A673 (cell line): ENCODE measurements at regions not wholly inside any gene's neighbourhood (a gene's known extent, or its start where the extent isn't known, plus 50 kb on each side); places are given as distances from the start of the nearest gene placed in this dataset.

ENCODE experiments used
- BruUV-seq: library from RNA; stranded (reverse); fragments of 400-500 nt; replicated peaks from 2 replicates; lab custom pipeline; 2021; lab: Mats Ljungman, UMichigan
- CTCF ChIA-PET: fragments of 300-600 bp; sonication (Branson Sonifier 250); formaldehyde crosslinking; loops from one replicate; lab custom pipeline; 2022; ENCODE audit warnings: antibody characterized with exemption; lab: Charles Lee
- POLR2A ChIA-PET: fragments of 300-600 bp; sonication (Branson Sonifier 250); formaldehyde crosslinking; loops from one replicate; lab custom pipeline; 2022; ENCODE audit warnings: antibody characterized with exemption; ENCODE audit not compliant: low non-redundant PET; lab: Charles Lee
- DNase-seq: peaks from one replicate; pipeline ENCODE4 v3.0.0-alpha.2; 2015; ENCODE audit warnings: low spot score
- H3K27ac ChIP-seq: fragments of 200-600 bp; sonication (generic); 2 replicates; pipeline ENCODE4 v1.5.1; 2016; ENCODE audit warnings: mixed run types, low read depth, mild to moderate bottlenecking, mixed read lengths, antibody characterized with exemption, low read length; ENCODE audit not compliant: poor library complexity, severe bottlenecking
- H3K27me3 ChIP-seq: fragments of 200-600 bp; sonication (generic); replicated peaks from 2 replicates; pipeline ENCODE4 v1.6.1; 2017; ENCODE audit warnings: mixed run types, low read depth, mild to moderate bottlenecking, mixed read lengths, antibody characterized with exemption, low read length; ENCODE audit not compliant: insufficient read depth, poor library complexity
- H3K36me3 ChIP-seq: fragments of 200-600 bp; sonication (generic); 2 replicates; pipeline ENCODE4 v1.6.1; 2016; ENCODE audit warnings: mixed run types, mild to moderate bottlenecking, mixed read lengths, antibody characterized with exemption, low read length; ENCODE audit not compliant: insufficient read depth, poor library complexity, severe bottlenecking
- H3K4me1 ChIP-seq: fragments of 200-600 bp; sonication (generic); 2 replicates; pipeline ENCODE4 v1.6.1; 2017; ENCODE audit warnings: mixed run types, mild to moderate bottlenecking, mixed read lengths, antibody characterized with exemption, low read length; ENCODE audit not compliant: insufficient read depth, poor library complexity, severe bottlenecking
- H3K4me3 ChIP-seq: fragments of 200-600 bp; sonication (generic); 2 replicates; pipeline ENCODE4 v1.5.1; 2016; ENCODE audit warnings: low read depth, mixed run types, mild to moderate bottlenecking, mixed read lengths, low read length; ENCODE audit not compliant: poor library complexity, severe bottlenecking
- H3K9me3 ChIP-seq: fragments of 200-600 bp; sonication (generic); 2 replicates; pipeline ENCODE4 v1.6.1; 2016; ENCODE audit warnings: mixed run types, low read depth, mild to moderate bottlenecking, mixed read lengths, antibody characterized with exemption, low read length; ENCODE audit not compliant: poor library complexity, severe bottlenecking
- EZH2 ChIP-seq: fragments of 200-600 bp; sonication (generic); IDR thresholded peaks from 2 replicates; pipeline ENCODE4 v1.6.1; 2017; ENCODE audit warnings: borderline replicate concordance, low read depth, mild to moderate bottlenecking, mixed read lengths, antibody characterized with exemption, low read length; ENCODE audit not compliant: poor library complexity, severe bottlenecking
- intact Hi-C: fragments of 100-400 bp; cut with micrococcal nuclease; formaldehyde crosslinking; loops from one replicate; pipeline ENCODE4 v1.10.0; 2022; ENCODE audit not compliant: unreplicated experiment
- TF ChIP-seq, protein P1 (sequence below): fragments of 300-800, 200-600 bp; sonication (generic); conservative IDR thresholded peaks from 2 replicates; pipeline ENCODE4 v1.5.1; 2017; ENCODE audit warnings: low read depth, mild to moderate bottlenecking, antibody characterized with exemption, low read length, moderate library complexity, mixed read lengths

DNA sequence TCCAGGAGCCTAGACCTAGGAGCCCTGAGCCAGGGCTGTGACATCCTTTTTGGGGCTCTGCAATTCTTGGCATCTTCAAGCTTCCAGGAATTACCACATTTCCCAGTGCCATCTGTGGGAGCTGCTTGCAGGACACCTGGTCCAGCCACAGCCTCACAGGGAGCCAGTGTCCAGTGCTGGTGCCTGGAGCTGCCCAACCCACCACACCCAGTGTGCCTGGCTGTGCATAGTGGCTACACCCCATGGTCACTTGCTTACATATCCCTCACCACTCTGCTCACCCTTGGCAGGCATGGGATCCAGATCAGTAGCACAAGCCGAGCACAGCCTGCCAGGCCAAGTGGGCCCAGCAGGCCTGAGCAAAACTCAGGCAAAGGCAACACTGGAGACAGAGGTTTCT lies 2151.4 kb upstream of the PCDH20 start:
- POLR2A ChIA-PET: no interaction called here
- no TSS peak for BruUV-seq
- Histone ChIP-seq H3K27ac (no peak overlapping the region), H3K9me3 (no peaks in the 10 kb centered on the region), H3K4me1 (no peaks in the 10 kb centered on the region), H3K27me3 (no peaks in the 10 kb centered on the region), H3K4me3 (no peak overlapping the region), H3K36me3 (no peaks in the 10 kb centered on the region)
- TF ChIP-seq, protein P1, sequence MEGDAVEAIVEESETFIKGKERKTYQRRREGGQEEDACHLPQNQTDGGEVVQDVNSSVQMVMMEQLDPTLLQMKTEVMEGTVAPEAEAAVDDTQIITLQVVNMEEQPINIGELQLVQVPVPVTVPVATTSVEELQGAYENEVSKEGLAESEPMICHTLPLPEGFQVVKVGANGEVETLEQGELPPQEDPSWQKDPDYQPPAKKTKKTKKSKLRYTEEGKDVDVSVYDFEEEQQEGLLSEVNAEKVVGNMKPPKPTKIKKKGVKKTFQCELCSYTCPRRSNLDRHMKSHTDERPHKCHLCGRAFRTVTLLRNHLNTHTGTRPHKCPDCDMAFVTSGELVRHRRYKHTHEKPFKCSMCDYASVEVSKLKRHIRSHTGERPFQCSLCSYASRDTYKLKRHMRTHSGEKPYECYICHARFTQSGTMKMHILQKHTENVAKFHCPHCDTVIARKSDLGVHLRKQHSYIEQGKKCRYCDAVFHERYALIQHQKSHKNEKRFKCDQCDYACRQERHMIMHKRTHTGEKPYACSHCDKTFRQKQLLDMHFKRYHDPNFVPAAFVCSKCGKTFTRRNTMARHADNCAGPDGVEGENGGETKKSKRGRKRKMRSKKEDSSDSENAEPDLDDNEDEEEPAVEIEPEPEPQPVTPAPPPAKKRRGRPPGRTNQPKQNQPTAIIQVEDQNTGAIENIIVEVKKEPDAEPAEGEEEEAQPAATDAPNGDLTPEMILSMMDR: no peak
- no peak for TF ChIP-seq EZH2
- CTCF ChIA-PET: interaction anchor here (0.5 kb wide), 1 partner anchor 445 kb away, joined by 5 read pairs; no protein-coding TSS in a partner anchor
- intact Hi-C loops: no loop called here
- DNase-seq: no peak

- CTCF ChIA-PET: no interaction called here
- no TSS peak for BruUV-seq
- no peaks in the 10 kb centered on the region for H3K27me3 ChIP-seq
- POLR2A ChIA-PET: no interaction called here
- no peaks in the 10 kb centered on the region for H3K36me3 ChIP-seq
- intact Hi-C loops: no loop called here
- no peak overlapping the region for H3K27ac ChIP-seq
- no peaks in the 10 kb centered on the region for H3K9me3 ChIP-seq
- no peaks in the 10 kb centered on the region for H3K4me1 ChIP-seq
- no peak overlapping the region for H3K4me3 ChIP-seq
- no peak for DNase-seq
- TF ChIP-seq, protein P1: no peak
- TF ChIP-seq EZH2: no peak
Observed at GRCh38 chr13:63554157-63554556, 2138.5 kb upstream of the PCDH20 start.

DNA sequence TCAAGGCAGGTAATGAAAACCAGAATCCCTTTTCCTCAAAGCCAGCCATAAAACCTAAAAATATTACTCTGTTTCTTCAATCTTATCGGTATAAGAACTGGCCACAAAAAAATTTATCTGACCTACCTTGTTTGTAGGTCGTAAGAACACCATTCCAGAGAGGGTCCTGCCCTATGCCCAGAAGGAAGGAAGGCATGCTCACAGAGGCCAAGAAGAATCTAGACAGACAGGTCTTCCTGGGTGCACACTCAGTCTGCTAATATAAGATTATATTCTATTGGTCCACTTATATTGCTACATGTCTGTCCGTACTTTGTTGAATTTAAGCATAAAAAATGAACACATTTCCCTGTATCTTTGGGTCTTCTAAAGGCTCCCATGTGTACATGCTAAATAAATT lies 2136.1 kb upstream of the PCDH20 start:
- BruUV-seq: no TSS peak
- CTCF ChIA-PET: no interaction called here
- H3K27me3 ChIP-seq: no peaks in the 10 kb centered on the region
- intact Hi-C loops: no loop called here
- POLR2A ChIA-PET: no interaction called here
- H3K27ac ChIP-seq: no peak overlapping the region
- no peaks in the 10 kb centered on the region for H3K9me3 ChIP-seq
- no peak for DNase-seq
- no peak for TF ChIP-seq EZH2
- TF ChIP-seq, protein P1: no peak
- no peak overlapping the region for H3K4me3 ChIP-seq
- no peaks in the 10 kb centered on the region for H3K4me1 ChIP-seq
- no peaks in the 10 kb centered on the region for H3K36me3 ChIP-seq
